ENCODE measurements at regions not wholly inside any gene's neighbourhood (a gene's known extent, or its start where the extent isn't known, plus 50 kb on each side); places are given as distances from the start of the nearest gene placed in this dataset.

DNA sequence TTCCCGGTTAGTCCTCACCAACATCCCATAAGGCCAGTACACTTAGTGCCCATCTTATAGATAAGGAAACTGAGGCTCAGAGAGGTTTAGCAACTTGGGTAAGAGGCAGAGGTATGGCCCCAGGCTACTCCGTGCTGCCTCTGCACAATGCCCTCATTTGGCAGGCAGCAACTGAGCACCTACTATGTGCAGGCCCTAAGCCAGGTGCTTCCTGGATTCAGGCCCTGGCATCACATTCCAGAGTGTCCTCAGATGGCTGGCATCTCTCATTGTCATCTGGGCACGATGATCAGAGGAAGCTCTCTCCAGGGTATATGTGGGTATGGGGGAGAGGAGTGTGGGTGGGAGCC, 53.8 kb upstream of the PSD2 start:
- no peak overlapping the region for H3K4me3 ChIP-seq (ENCODE audit: low read depth, low read length)
- TF ChIP-seq, protein P1, sequence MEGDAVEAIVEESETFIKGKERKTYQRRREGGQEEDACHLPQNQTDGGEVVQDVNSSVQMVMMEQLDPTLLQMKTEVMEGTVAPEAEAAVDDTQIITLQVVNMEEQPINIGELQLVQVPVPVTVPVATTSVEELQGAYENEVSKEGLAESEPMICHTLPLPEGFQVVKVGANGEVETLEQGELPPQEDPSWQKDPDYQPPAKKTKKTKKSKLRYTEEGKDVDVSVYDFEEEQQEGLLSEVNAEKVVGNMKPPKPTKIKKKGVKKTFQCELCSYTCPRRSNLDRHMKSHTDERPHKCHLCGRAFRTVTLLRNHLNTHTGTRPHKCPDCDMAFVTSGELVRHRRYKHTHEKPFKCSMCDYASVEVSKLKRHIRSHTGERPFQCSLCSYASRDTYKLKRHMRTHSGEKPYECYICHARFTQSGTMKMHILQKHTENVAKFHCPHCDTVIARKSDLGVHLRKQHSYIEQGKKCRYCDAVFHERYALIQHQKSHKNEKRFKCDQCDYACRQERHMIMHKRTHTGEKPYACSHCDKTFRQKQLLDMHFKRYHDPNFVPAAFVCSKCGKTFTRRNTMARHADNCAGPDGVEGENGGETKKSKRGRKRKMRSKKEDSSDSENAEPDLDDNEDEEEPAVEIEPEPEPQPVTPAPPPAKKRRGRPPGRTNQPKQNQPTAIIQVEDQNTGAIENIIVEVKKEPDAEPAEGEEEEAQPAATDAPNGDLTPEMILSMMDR (IDR thresholded peaks at IDR 0.05; ENCODE audit: low read depth, low read length), result no peak

GRCh38 chr5:139742173-139742903, 53.3 kb upstream of the PSD2 start:
- TF ChIP-seq, protein P1 (IDR thresholded peaks at IDR 0.05; ENCODE audit: low read depth, low read length), result no peak
- no peak overlapping the region for H3K4me3 ChIP-seq (ENCODE audit: low read depth, low read length)

DNA sequence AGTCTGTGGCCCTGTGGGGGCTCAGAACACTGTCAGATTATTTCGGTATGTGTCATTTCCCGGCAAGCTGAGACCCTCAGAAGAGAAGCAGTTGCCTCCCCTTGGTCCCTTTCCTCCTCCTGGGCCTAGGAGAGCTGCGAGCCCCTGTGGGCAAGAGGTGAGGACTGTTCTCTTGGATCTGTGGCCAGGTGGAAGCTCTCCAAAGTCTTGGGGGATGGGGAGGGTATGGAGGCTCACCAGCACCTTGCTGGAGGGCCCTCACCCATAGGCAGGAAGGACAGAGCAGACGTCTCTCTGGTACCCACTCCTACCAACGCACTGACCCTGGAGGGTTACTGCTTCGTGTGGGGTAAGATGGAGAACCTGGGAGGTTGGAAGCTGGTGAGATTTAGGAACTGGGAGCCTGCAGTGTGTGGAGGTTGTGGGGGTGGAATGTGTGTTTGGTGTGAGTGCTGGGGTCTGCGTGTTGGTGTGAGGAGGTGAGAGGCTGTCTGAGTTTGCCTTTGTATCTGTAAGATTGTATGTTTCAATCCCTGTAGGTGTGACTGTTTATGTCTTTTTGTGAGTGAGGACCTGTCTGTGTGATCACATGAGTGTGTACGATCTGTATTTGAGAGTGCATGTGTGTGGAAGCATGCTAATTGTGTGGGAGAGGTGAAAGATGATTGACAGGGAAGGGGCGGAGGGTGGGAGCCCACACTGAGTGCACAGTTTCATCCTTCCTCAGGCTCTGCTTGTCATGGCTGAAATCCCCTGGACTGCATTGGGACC, 52.4 kb upstream of the PSD2 start:
- no peak overlapping the region for H3K4me3 ChIP-seq (ENCODE audit: low read depth, low read length)

DNA sequence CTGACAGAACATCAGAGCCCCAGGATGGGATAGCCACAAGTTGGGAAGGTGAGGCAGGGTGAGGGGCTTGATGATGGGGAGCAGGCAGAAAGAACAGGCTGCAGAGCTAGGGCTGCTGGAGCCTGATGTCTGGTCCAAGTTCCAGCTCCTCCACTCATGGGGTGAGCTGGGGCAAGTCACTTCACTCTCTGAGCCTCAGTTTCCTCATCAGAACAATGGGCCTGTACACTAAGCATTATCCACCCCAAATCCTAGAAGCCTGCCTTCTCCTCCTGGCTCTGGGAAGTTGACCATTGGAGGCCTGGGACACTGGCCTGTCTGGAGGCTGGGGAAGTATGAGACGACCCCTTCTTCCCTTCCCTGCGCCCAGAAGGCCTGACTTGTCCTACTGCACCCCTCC, 51.8 kb upstream of the PSD2 start:
- TF ChIP-seq, protein P1 (IDR thresholded peaks at IDR 0.05; ENCODE audit: low read depth, low read length), result no peak
- H3K4me3 ChIP-seq (ENCODE audit: low read depth, low read length), result no peak overlapping the region

More for the DNA sequence above, 52.4 kb upstream of the PSD2 start:
- TF ChIP-seq, protein P1 (IDR thresholded peaks at IDR 0.05; ENCODE audit: low read depth, low read length), result no peak

DNA sequence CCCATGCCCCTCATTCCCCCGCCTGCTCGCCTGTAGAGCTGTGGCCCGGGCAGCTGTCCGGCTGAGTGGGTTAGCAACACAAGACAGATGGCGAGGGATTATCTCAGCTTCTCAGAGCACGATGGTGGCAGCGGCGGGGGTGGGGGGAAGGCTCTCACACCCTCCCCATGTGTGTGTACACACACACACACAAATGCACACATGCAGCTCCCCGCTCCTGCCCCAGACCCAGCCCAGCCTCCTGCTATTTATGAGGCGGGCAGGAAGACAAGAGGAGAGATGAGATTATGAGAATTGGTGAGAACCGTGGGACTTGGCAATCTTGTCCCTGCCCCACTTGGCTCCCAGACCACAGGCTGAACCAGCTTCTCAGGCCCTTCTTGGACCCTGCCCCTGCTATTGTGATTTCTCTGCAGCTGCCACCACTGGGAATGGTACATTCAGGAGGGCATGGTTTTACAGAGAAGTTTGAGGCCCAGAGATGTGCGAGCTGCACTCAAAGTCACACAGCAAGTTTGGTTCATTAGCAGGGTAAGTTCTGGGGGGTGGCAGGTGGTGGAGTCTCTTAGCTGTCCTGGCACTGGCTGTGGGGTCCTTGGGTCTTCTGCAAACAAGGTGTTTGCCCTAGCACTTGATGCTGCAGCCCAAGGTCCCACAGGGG, 51.0 kb upstream of the PSD2 start:
- no peak overlapping the region for H3K4me3 ChIP-seq (ENCODE audit: low read depth, low read length)
- TF ChIP-seq, protein P1 (IDR thresholded peaks at IDR 0.05; ENCODE audit: low read depth, low read length), result no peak

GRCh38 chr5:139745132-139745799, 50.3 kb upstream of the PSD2 start:
- TF ChIP-seq, protein P1 (IDR thresholded peaks at IDR 0.05; ENCODE audit: low read depth, low read length), result no peak
- no peak overlapping the region for H3K4me3 ChIP-seq (ENCODE audit: low read depth, low read length)

Measured in WI38 (cell line).